Hypothalamus (tissue), 51 donors: ENCODE measurements at regions not wholly inside any gene's neighbourhood (a gene's known extent, or its start where the extent isn't known, plus 50 kb on each side); places are given as distances from the start of the nearest gene placed in this dataset.

Source experiments
- DNase-seq, 51 donors: peaks; one replicate each; lab custom pipeline; 2025; lab: John Stamatoyannopoulos, UW

GRCh38 chr14:54202288-54202687 is 194.5 kb upstream of the CDKN3 start:
- DNase-seq, result no peak

- no peak for DNase-seq
These were observed 190.3 kb upstream of the CDKN3 start for GRCh38 chr14:54206516-54206915.

- no peak for DNase-seq
These were observed 189.7 kb upstream of the CDKN3 start for GRCh38 chr14:54207075-54207474.

GRCh38 chr14:54207476-54208462 is 189.0 kb upstream of the CDKN3 start:
- no peak for DNase-seq

- DNase-seq, result no peak
These were observed 188.1 kb upstream of the CDKN3 start for GRCh38 chr14:54208751-54209150.

GRCh38 chr14:54209511-54210250 is 187.1 kb upstream of the CDKN3 start:
- no peak for DNase-seq

- no peak for DNase-seq
These were observed 185.1 kb upstream of the CDKN3 start for GRCh38 chr14:54211551-54212308.

- DNase-seq, result no peak
These were observed 183.3 kb upstream of the CDKN3 start for GRCh38 chr14:54213536-54213935.

GRCh38 chr14:54216827-54217226 is 180.0 kb upstream of the CDKN3 start:
- DNase-seq, result no peak

GRCh38 chr14:54219261-54220070 is 177.3 kb upstream of the CDKN3 start:
- peak in 1 of 51 donors; percentile 2 for DNase-seq

- DNase-seq, result peak in 1 of 51 donors; percentile 1
These were observed 176.6 kb upstream of the CDKN3 start for GRCh38 chr14:54220071-54220703.

- DNase-seq, result no peak
These were observed 175.9 kb upstream of the CDKN3 start for GRCh38 chr14:54220704-54221431.

- DNase-seq, result no peak
These were observed 175.4 kb upstream of the CDKN3 start for GRCh38 chr14:54221432-54221803.

- no peak for DNase-seq
These were observed 174.8 kb upstream of the CDKN3 start for GRCh38 chr14:54221971-54222370.

GRCh38 chr14:54223831-54224402 is 172.9 kb upstream of the CDKN3 start:
- no peak for DNase-seq

- no peak for DNase-seq
These were observed 171.2 kb upstream of the CDKN3 start for GRCh38 chr14:54225457-54226060.

- no peak for DNase-seq
These were observed 170.7 kb upstream of the CDKN3 start for GRCh38 chr14:54226103-54226502.

GRCh38 chr14:54226558-54226957 is 170.2 kb upstream of the CDKN3 start:
- no peak for DNase-seq
